Keratinocyte (primary cell): ENCODE measurements at regions not wholly inside any gene's neighbourhood (a gene's known extent, or its start where the extent isn't known, plus 50 kb on each side); places are given as distances from the start of the nearest gene placed in this dataset.

Experiments
- DNase-seq: peaks from one replicate; pipeline ENCODE4 v3.0.0-alpha.2; 2011; ENCODE audit warnings: low read depth, missing footprints, low spot score
- FAIRE-seq: peaks from 2 replicates; lab custom pipeline; 2011; peaks lifted over from hg19 to GRCh38; lab: Jason Lieb, UNC
- H2AFZ ChIP-seq: 2 replicates; pipeline ENCODE4 v1.6.0; 2012; ENCODE audit warnings: low read length, control low read depth, inconsistent platforms; ENCODE audit not compliant: control insufficient read depth
- H3K27ac ChIP-seq: 2 replicates; pipeline ENCODE4 v1.5.1; 2011; ENCODE audit warnings: low read length; ENCODE audit not compliant: control insufficient read depth, insufficient read depth
- H3K27me3 ChIP-seq: 3 replicates; pipeline ENCODE4 v1.6.0; 2011; ENCODE audit warnings: low read length; ENCODE audit not compliant: control insufficient read depth, insufficient read depth; ENCODE audit errors: extremely low read depth
- H3K36me3 ChIP-seq, 2 experiments: 2 replicates in 1 of 2; 3 replicates in 1 of 2; pipeline ENCODE4 v1.5.1; 2011; ENCODE audit warnings: low read length in 2 of 2, mild to moderate bottlenecking in 1 of 2; ENCODE audit not compliant: control insufficient read depth in 2 of 2, insufficient read depth in 2 of 2; ENCODE audit errors: extremely low read depth in 1 of 2
- H3K4me1 ChIP-seq: 3 replicates; pipeline ENCODE4 v1.5.1; 2011; ENCODE audit warnings: low read length; ENCODE audit not compliant: control insufficient read depth, insufficient read depth; ENCODE audit errors: extremely low read depth
- H3K4me2 ChIP-seq: 3 replicates; pipeline ENCODE4 v1.6.0; 2011; ENCODE audit warnings: low read depth, low read length; ENCODE audit not compliant: control insufficient read depth, insufficient read depth; ENCODE audit errors: extremely low read depth
- H3K4me3 ChIP-seq, 3 experiments: fragments of 200-600 bp in 1 of 3; sonication (generic) in 1 of 3; 2 replicates in 2 of 3; 3 replicates in 1 of 3; pipeline ENCODE4 v1.5.1; 2011 to 2016; ENCODE audit warnings: low read length in 3 of 3, mild to moderate bottlenecking in 3 of 3, control low read depth in 2 of 3, inconsistent platforms in 1 of 3, low read depth in 1 of 3, mixed read lengths in 1 of 3, mixed run types in 1 of 3, moderate library complexity in 1 of 3; ENCODE audit not compliant: control insufficient read depth in 2 of 3, insufficient read depth in 2 of 3; ENCODE audit errors: extremely low read depth in 1 of 3
- H3K79me2 ChIP-seq: 2 replicates; pipeline ENCODE4 v1.6.0; 2012; ENCODE audit warnings: low read length; ENCODE audit not compliant: control insufficient read depth, insufficient read depth
- H3K9ac ChIP-seq: 3 replicates; pipeline ENCODE4 v1.6.0; 2011; ENCODE audit warnings: low read length; ENCODE audit not compliant: control insufficient read depth, insufficient read depth; ENCODE audit errors: extremely low read depth
- H3K9me1 ChIP-seq: 3 replicates; pipeline ENCODE4 v1.6.0; 2011; ENCODE audit warnings: low read length; ENCODE audit not compliant: control insufficient read depth, insufficient read depth; ENCODE audit errors: extremely low read depth
- H3K9me3 ChIP-seq: 2 replicates; pipeline ENCODE4 v1.5.1; 2012; ENCODE audit warnings: low read depth, low read length; ENCODE audit not compliant: control insufficient read depth
- H4K20me1 ChIP-seq: 3 replicates; pipeline ENCODE4 v1.6.0; 2011; ENCODE audit warnings: low read length; ENCODE audit not compliant: control insufficient read depth, insufficient read depth; ENCODE audit errors: extremely low read depth
- EZH2 ChIP-seq: IDR thresholded peaks from one replicate; pipeline ENCODE4 v1.6.1; 2012; ENCODE audit warnings: inconsistent platforms, mild to moderate bottlenecking, low read length, moderate library complexity
- dilution Hi-C: fragments of 300-500 bp; cut with MboI; formaldehyde crosslinking; loops from one replicate; pipeline ENCODE4 v1.7.0; 2020; ENCODE audit warnings: low sequenced_read_pairs; ENCODE audit not compliant: extremely low pct_ligation_motif_present
- TF ChIP-seq, protein P1 (sequence below), 3 experiments: IDR thresholded peaks in 1 of 3; conservative IDR thresholded peaks in 1 of 3; optimal IDR thresholded peaks in 1 of 3; 2 replicates in 2 of 3; 3 replicates in 1 of 3; pipeline versions ENCODE3 to v1.5.1; 2011; ENCODE audit warnings: low read length in 3 of 3, mild to moderate bottlenecking in 3 of 3, moderate library complexity in 2 of 3, control low read depth in 1 of 3, inconsistent platforms in 1 of 3; ENCODE audit not compliant: insufficient read depth in 2 of 3; ENCODE audit errors: extremely low read depth in 1 of 3

DNA sequence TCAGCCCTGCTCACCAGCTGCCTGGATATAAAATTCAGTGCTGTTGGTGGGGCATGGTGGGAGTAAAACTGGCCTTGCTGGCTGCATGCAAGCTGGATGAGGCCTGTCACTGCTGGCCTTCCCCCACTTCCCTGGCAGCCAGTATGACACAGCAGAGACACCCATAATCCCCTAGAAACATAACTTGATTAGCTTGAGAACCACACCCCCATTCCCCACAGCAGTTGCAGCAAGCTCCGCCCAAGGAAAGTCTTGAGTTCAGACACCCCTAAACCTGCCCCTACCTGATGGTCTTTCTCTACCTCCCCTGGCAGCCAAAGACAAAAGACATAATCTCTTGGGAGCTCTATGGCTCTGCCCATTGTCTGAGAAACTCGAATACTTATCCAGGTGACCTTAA, 405.1 kb upstream of the NECTIN3 start:
- Histone ChIP-seq H3K9me3 (no peaks in the 10 kb centered on the region), H3K36me3 (no peaks in the 10 kb centered on the region), H3K27me3 (no peaks in the 10 kb centered on the region), H2AFZ (no peak overlapping the region), H3K4me3 (no peak overlapping the region), H3K4me1 (no peaks in the 10 kb centered on the region), H3K9ac (no peak overlapping the region), H3K79me2 (no peaks in the 10 kb centered on the region), H4K20me1 (no peaks in the 10 kb centered on the region), H3K27ac (no peak overlapping the region), H3K9me1 (no peaks in the 10 kb centered on the region), H3K4me2 (no peak overlapping the region)
- dilution Hi-C loops = no loop called here
- no peak for DNase-seq
- TF ChIP-seq EZH2 = no peak
- TF ChIP-seq, protein P1, sequence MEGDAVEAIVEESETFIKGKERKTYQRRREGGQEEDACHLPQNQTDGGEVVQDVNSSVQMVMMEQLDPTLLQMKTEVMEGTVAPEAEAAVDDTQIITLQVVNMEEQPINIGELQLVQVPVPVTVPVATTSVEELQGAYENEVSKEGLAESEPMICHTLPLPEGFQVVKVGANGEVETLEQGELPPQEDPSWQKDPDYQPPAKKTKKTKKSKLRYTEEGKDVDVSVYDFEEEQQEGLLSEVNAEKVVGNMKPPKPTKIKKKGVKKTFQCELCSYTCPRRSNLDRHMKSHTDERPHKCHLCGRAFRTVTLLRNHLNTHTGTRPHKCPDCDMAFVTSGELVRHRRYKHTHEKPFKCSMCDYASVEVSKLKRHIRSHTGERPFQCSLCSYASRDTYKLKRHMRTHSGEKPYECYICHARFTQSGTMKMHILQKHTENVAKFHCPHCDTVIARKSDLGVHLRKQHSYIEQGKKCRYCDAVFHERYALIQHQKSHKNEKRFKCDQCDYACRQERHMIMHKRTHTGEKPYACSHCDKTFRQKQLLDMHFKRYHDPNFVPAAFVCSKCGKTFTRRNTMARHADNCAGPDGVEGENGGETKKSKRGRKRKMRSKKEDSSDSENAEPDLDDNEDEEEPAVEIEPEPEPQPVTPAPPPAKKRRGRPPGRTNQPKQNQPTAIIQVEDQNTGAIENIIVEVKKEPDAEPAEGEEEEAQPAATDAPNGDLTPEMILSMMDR (optimal IDR thresholded peaks at IDR 0.05 in 1 of 3, IDR thresholded peaks at IDR 0.05 in 1 of 3, conservative IDR thresholded peaks at IDR 0.05 in 1 of 3; ENCODE audit: extremely low read depth in 1 of 3, insufficient read depth in 2 of 3, low read length in 3 of 3) = no peak
- no peak for FAIRE-seq

DNA sequence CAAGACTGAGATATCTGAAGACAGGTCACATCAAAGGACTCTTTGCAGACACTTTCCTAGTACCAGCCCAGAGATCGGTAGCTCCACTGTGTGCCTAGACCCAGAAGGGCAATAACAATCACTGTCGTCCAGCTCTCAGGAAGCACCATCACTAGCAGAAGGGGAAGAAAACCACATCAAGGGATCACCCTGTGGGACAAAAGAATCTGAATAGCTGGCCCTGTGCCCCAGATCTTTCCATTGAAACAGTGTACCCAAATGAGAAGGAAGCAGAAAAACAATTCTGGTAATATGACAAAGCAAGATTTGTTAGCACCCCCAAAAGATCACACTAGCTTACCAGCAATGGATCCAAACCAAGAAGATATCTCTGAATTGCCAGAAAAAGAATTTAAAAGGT, 404.4 kb upstream of the NECTIN3 start:
- no peaks in the 10 kb centered on the region for H3K36me3 ChIP-seq
- no peaks in the 10 kb centered on the region for H3K79me2 ChIP-seq
- H3K4me2 ChIP-seq = no peak overlapping the region
- FAIRE-seq (no peak), DNase-seq (no peak)
- no peaks in the 10 kb centered on the region for H3K9me3 ChIP-seq
- no peak for TF ChIP-seq EZH2
- TF ChIP-seq, protein P1 (optimal IDR thresholded peaks at IDR 0.05 in 1 of 3, IDR thresholded peaks at IDR 0.05 in 1 of 3, conservative IDR thresholded peaks at IDR 0.05 in 1 of 3; ENCODE audit: extremely low read depth in 1 of 3, insufficient read depth in 2 of 3, low read length in 3 of 3) = no peak
- H4K20me1 ChIP-seq = no peaks in the 10 kb centered on the region
- H3K9ac ChIP-seq = no peak overlapping the region
- no peak overlapping the region for H3K4me3 ChIP-seq
- no peaks in the 10 kb centered on the region for H3K4me1 ChIP-seq
- H2AFZ ChIP-seq = no peak overlapping the region
- H3K9me1 ChIP-seq = no peaks in the 10 kb centered on the region
- no peak overlapping the region for H3K27ac ChIP-seq
- no peaks in the 10 kb centered on the region for H3K27me3 ChIP-seq
- dilution Hi-C loops = no loop called here
